ENCODE measurements at regions not wholly inside any gene's neighbourhood (a gene's known extent, or its start where the extent isn't known, plus 50 kb on each side); places are given as distances from the start of the nearest gene placed in this dataset.

DNA sequence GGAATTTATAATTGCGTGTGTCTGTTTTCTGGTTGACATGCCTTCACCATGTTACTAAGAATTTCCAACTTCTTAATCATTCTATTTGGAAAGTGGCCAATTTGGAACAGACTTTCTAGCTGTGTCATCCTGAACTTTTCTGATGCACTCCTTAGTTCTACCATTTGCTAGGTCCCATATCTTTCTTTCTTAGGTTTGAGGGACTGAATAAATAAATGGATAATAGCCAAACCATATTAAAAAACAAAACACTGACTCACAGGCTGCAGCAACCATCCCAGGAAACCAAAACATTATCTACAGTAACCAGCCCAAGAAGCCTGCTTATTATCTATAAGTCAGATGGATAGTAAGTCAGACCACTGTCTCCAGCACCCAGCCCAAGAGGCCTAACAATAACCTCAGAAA, 57.5 kb upstream of the PLET1 start:
- TF ChIP-seq, protein P1, sequence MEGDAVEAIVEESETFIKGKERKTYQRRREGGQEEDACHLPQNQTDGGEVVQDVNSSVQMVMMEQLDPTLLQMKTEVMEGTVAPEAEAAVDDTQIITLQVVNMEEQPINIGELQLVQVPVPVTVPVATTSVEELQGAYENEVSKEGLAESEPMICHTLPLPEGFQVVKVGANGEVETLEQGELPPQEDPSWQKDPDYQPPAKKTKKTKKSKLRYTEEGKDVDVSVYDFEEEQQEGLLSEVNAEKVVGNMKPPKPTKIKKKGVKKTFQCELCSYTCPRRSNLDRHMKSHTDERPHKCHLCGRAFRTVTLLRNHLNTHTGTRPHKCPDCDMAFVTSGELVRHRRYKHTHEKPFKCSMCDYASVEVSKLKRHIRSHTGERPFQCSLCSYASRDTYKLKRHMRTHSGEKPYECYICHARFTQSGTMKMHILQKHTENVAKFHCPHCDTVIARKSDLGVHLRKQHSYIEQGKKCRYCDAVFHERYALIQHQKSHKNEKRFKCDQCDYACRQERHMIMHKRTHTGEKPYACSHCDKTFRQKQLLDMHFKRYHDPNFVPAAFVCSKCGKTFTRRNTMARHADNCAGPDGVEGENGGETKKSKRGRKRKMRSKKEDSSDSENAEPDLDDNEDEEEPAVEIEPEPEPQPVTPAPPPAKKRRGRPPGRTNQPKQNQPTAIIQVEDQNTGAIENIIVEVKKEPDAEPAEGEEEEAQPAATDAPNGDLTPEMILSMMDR (IDR thresholded peaks at IDR 0.05; ENCODE audit: low read depth, low read length) = no peak
- no peak for TF ChIP-seq EZH2phosphoT487 (IDR thresholded peaks at IDR 0.05; ENCODE audit: low read depth)

Data from OCI-LY3 (cell line).